HT-29 (cell line): ENCODE measurements at regions not wholly inside any gene's neighbourhood (a gene's known extent, or its start where the extent isn't known, plus 50 kb on each side); places are given as distances from the start of the nearest gene placed in this dataset.

Experiments
- DNase-seq: peaks from one replicate; pipeline ENCODE4 v3.0.0-alpha.2; 2015; ENCODE audit warnings: low spot score

GRCh38 chr22:34975721-34976120, 90.2 kb upstream of the ISX start:
- DNase-seq = peak; percentile 3

- DNase-seq = no peak
Observed at GRCh38 chr22:34976474-34976873, 89.5 kb upstream of the ISX start.

GRCh38 chr22:34976886-34977285, 89.1 kb upstream of the ISX start:
- DNase-seq = no peak

GRCh38 chr22:34986523-34986922, 79.4 kb upstream of the ISX start:
- no peak for DNase-seq

- no peak for DNase-seq
Observed at GRCh38 chr22:34992672-34993071, 73.3 kb upstream of the ISX start.

GRCh38 chr22:34993548-34993947, 72.4 kb upstream of the ISX start:
- no peak for DNase-seq

GRCh38 chr22:34997633-34998299, 68.2 kb upstream of the ISX start:
- DNase-seq = no peak

- no peak for DNase-seq
Observed at GRCh38 chr22:34998921-34999320, 67.0 kb upstream of the ISX start.

- no peak for DNase-seq
Observed at GRCh38 chr22:35008213-35008612, 57.7 kb upstream of the ISX start.

- DNase-seq = no peak
Observed at GRCh38 chr22:35010543-35010942, 55.4 kb upstream of the ISX start.

- no peak for DNase-seq
Observed at GRCh38 chr22:35014812-35015211, 51.1 kb upstream of the ISX start.
